IMR-90 (cell line): ENCODE measurements at regions not wholly inside any gene's neighbourhood (a gene's known extent, or its start where the extent isn't known, plus 50 kb on each side); places are given as distances from the start of the nearest gene placed in this dataset.

Experiments
- ATAC-seq: fragments of 200-7000 bp; cut with Tn5 transposase; 2 replicates; pipeline ENCODE4 v1.9.1; 2020; ENCODE audit warnings: low read depth, mild to moderate bottlenecking, moderate library complexity
- BruUV-seq: library from RNA; stranded (reverse); fragments of 400-500 nt; replicated peaks from 2 replicates; lab custom pipeline; 2021; lab: Mats Ljungman, UMichigan
- CTCF ChIA-PET: fragments of 300-600 bp; formaldehyde crosslinking; extraction: SDS; loops from one replicate; lab custom pipeline; 2021; ENCODE audit warnings: antibody characterized with exemption; lab: Yijun Ruan, JAX
- POLR2A ChIA-PET: fragments of 300-600 bp; sonication (Branson Sonifier 250); formaldehyde crosslinking; loops from one replicate; lab custom pipeline; 2022; ENCODE audit warnings: antibody characterized with exemption; ENCODE audit not compliant: unreplicated experiment; lab: Charles Lee
- DNase-seq: peaks from one replicate; pipeline ENCODE4 v3.0.0; 2013
- H2AFZ ChIP-seq: replicated peaks from 2 replicates; pipeline ENCODE3; 2013; ENCODE audit warnings: low read length, mild to moderate bottlenecking; ENCODE audit not compliant: poor library complexity
- H2AK5ac ChIP-seq: 2 replicates; pipeline ENCODE4 v1.6.1; 2013; ENCODE audit warnings: low read depth, low read length, inconsistent platforms
- H2AK9ac ChIP-seq: replicated peaks from 2 replicates; pipeline ENCODE3; 2013; ENCODE audit warnings: mild to moderate bottlenecking, low read depth, low read length, moderate library complexity; ENCODE audit not compliant: poor library complexity
- H2BK120ac ChIP-seq: 2 replicates; pipeline ENCODE4 v1.6.1; 2013; ENCODE audit warnings: low read depth, low read length, inconsistent platforms
- H2BK15ac ChIP-seq: 3 replicates; pipeline ENCODE4 v1.6.1; 2013; ENCODE audit warnings: low read depth, low read length, inconsistent platforms
- H2BK20ac ChIP-seq: 2 replicates; pipeline ENCODE4 v1.6.1; 2013; ENCODE audit warnings: low read depth, mild to moderate bottlenecking, inconsistent platforms, low read length, moderate library complexity
- H2BK5ac ChIP-seq: 2 replicates; pipeline ENCODE4 v1.6.1; 2013; ENCODE audit warnings: mild to moderate bottlenecking, low read depth, low read length, inconsistent platforms; ENCODE audit not compliant: poor library complexity, severe bottlenecking
- H3K14ac ChIP-seq: replicated peaks from 2 replicates; pipeline ENCODE4 v1.6.1; 2013; ENCODE audit warnings: low read depth, low read length, inconsistent platforms
- H3K18ac ChIP-seq: 2 replicates; pipeline ENCODE4 v1.6.1; 2013; ENCODE audit warnings: low read depth, low read length, control low read depth
- H3K23ac ChIP-seq: 2 replicates; pipeline ENCODE4 v1.6.1; 2013; ENCODE audit warnings: low read depth, low read length, inconsistent platforms
- H3K27ac ChIP-seq: 2 replicates; pipeline ENCODE4 v1.5.1; 2013; ENCODE audit warnings: mild to moderate bottlenecking, control low read depth, low read length; ENCODE audit not compliant: insufficient read depth
- H3K27me3 ChIP-seq: 2 replicates; pipeline ENCODE4 v1.6.1; 2013; ENCODE audit warnings: low read length; ENCODE audit not compliant: control insufficient read depth, insufficient read depth
- H3K36me3 ChIP-seq: 2 replicates; pipeline ENCODE4 v1.6.1; 2013; ENCODE audit warnings: low read length, mixed read lengths; ENCODE audit not compliant: control insufficient read depth, insufficient read depth
- H3K4ac ChIP-seq: 2 replicates; pipeline ENCODE4 v1.6.1; 2013; ENCODE audit warnings: low read depth, low read length, inconsistent platforms
- H3K4me1 ChIP-seq: 2 replicates; pipeline ENCODE4 v1.6.1; 2013; ENCODE audit warnings: low read length, mixed read lengths; ENCODE audit not compliant: control insufficient read depth, insufficient read depth
- H3K4me2 ChIP-seq: 2 replicates; pipeline ENCODE4 v1.6.1; 2013; ENCODE audit warnings: low read depth, mild to moderate bottlenecking, control low read depth, low read length, moderate library complexity
- H3K4me3 ChIP-seq: 2 replicates; pipeline ENCODE4 v1.5.1; 2013; ENCODE audit warnings: low read depth, mild to moderate bottlenecking, control low read depth, low read length, moderate library complexity; ENCODE audit not compliant: insufficient read depth
- H3K56ac ChIP-seq: 2 replicates; pipeline ENCODE4 v1.6.1; 2013; ENCODE audit warnings: low read length, inconsistent platforms; ENCODE audit not compliant: insufficient read depth; ENCODE audit errors: extremely low read depth
- H3K79me1 ChIP-seq, 2 experiments: 2 replicates each; pipeline ENCODE4 v1.6.1; 2013; ENCODE audit warnings: low read length in 2 of 2, inconsistent platforms in 1 of 2, low read depth in 1 of 2
- H3K9ac ChIP-seq: 2 replicates; pipeline ENCODE4 v1.6.1; 2013; ENCODE audit warnings: low read depth, low read length, control low read depth
- H3K9me1 ChIP-seq: 2 replicates; pipeline ENCODE4 v1.6.1; 2013; ENCODE audit warnings: low read length, inconsistent platforms; ENCODE audit not compliant: insufficient read depth
- H3K9me3 ChIP-seq: 2 replicates; pipeline ENCODE4 v1.6.1; 2013; ENCODE audit warnings: low read length; ENCODE audit not compliant: control insufficient read depth, insufficient read depth
- H4K20me1 ChIP-seq: 2 replicates; pipeline ENCODE4 v1.6.1; 2013; ENCODE audit warnings: low read length, inconsistent platforms; ENCODE audit not compliant: insufficient read depth
- H4K5ac ChIP-seq: 2 replicates; pipeline ENCODE4 v1.6.1; 2013; ENCODE audit warnings: mild to moderate bottlenecking, low read depth, low read length, control low read depth
- H4K8ac ChIP-seq, 2 experiments: 2 replicates each; pipeline ENCODE4 v1.6.1; 2013; ENCODE audit warnings: low read depth in 2 of 2, low read length in 2 of 2, control low read depth in 1 of 2, inconsistent platforms in 1 of 2
- H4K91ac ChIP-seq: 2 replicates; pipeline ENCODE4 v1.6.1; 2013; ENCODE audit warnings: low read depth, low read length, inconsistent platforms; ENCODE audit not compliant: insufficient read depth
- BHLHE40 ChIP-seq: fragments of 150-350 bp; IDR thresholded peaks from 2 replicates; pipeline ENCODE4 v1.6.1; 2016; ENCODE audit warnings: mild to moderate bottlenecking, low read depth, low read length
- MAFK ChIP-seq: IDR thresholded peaks from 2 replicates; pipeline ENCODE4 v1.6.1; 2012; ENCODE audit warnings: low read depth, low read length, improper control_type of control experiment
- WGBS, 2 experiments: methylation state at CpG; one replicate each; pipeline versions ENCODE4 v1.1.5 to v1.1.7; 2013; ENCODE audit warnings: missing lambda C conversion rate in 2 of 2; ENCODE audit not compliant: insufficient read length in 1 of 2; ENCODE audit errors: extremely low coverage in 2 of 2; 5-methylcytosine and 5-hydroxymethylcytosine counted together
- dilution Hi-C: fragments of 300-500 bp; cut with HindIII; formaldehyde crosslinking; loops from one replicate; pipeline ENCODE4 v1.14.3; 2018; ENCODE audit warnings: low sequenced_read_pairs; ENCODE audit not compliant: unreplicated experiment
- in situ Hi-C: fragments of 300-500 bp; cut with MboI; formaldehyde crosslinking; loops from 3 replicates; pipeline ENCODE4 v1.14.3; 2019; ENCODE audit warnings: low sequenced_read_pairs, inconsistent platforms, mixed read lengths
- intact Hi-C: fragments of 100-400 bp; cut with micrococcal nuclease; formaldehyde crosslinking; loops from 2 replicates; pipeline ENCODE4 v1.10.0; 2022

DNA sequence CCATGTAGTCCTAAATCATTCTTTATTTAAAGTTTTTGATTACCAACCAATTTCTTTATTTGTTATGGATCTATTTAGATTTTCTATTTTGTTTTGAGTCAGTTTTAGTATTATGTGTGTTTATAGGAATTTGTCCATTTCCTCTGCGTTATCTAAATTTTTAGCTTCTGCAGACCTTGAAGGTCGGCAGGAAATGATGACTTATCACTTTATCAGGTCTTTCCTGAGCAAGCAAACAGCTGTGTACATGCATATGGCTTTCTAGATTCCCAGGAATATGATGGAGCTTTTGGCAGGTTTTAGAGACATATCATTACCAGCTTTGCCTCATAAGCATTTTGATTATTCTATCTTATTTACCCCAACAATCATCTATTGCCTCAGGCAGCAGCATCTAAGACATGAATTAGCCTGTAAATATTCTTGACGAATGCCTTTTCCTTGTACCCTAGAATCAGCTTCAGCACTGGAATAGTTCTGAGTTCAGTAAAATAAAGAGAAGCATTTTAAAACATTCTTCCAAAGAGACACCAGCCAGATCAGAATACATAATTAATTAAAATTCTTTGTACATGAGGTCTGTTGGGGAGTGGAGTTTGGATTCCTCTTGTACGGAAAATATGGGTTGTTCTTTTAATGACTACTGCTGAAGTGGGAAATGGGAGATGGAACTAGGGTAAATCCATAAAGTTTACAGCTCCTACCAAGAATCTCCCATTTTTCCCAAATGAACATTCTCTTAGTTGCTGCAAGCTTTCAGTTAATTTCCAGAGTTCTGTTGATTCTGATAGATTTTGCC, 408.8 kb upstream of the SEMA3C start:
- H3K4me1 ChIP-seq, result no peaks in the 10 kb centered on the region; the same call in none of the 2 replicates

More for the DNA sequence above, 408.8 kb upstream of the SEMA3C start:
- H2BK5ac ChIP-seq, result no peak overlapping the region
- H3K4ac ChIP-seq, result no peak overlapping the region
- no peak overlapping the region for H2AK5ac ChIP-seq
- CTCF ChIA-PET, result interaction anchor here (1.2 kb wide), 1 partner anchor 408 kb away, joined by 3 read pairs; no protein-coding TSS in a partner anchor
- DNase-seq, result peak; percentile 28
- no peak overlapping the region for H3K56ac ChIP-seq
- no peak overlapping the region for H3K9ac ChIP-seq
- no TSS peak for BruUV-seq
- no peak overlapping the region for H2BK15ac ChIP-seq
- H4K5ac ChIP-seq, result no peak overlapping the region
- no peak overlapping the region for H3K23ac ChIP-seq
- WGBS, 2 experiments, result no CpG with 5 or more reads among the region's 4 CpGs
- no peaks in the 10 kb centered on the region for H3K79me1 ChIP-seq
- H3K4me3 ChIP-seq, result no peak overlapping the region
- H4K8ac ChIP-seq, result no peak overlapping the region
- H2AK9ac ChIP-seq, result no peak overlapping the region
- in situ Hi-C loops (no loop called here), dilution Hi-C loops (no loop called here), intact Hi-C loops (no loop called here)
- no peak overlapping the region for H4K91ac ChIP-seq
- H3K14ac ChIP-seq, result no peak overlapping the region
- no peaks in the 10 kb centered on the region for H3K9me1 ChIP-seq
- no peak overlapping the region for H2BK120ac ChIP-seq
- POLR2A ChIA-PET, result no interaction called here
- no peak for ATAC-seq
- no peaks in the 10 kb centered on the region for H3K36me3 ChIP-seq
- no peaks in the 10 kb centered on the region for H3K27me3 ChIP-seq
- H3K27ac ChIP-seq, result no peak overlapping the region
- TF ChIP-seq BHLHE40, result no peak
- TF ChIP-seq MAFK, result peak; percentile 62
- no peaks in the 10 kb centered on the region for H4K20me1 ChIP-seq
- no peaks in the 10 kb centered on the region for H3K9me3 ChIP-seq
- H2AFZ ChIP-seq, result no peak overlapping the region
- no peak overlapping the region for H3K18ac ChIP-seq
- H2BK20ac ChIP-seq, result no peak overlapping the region
- no peak overlapping the region for H3K4me2 ChIP-seq
